WTC11 (cell line): ENCODE measurements at regions not wholly inside any gene's neighbourhood (a gene's known extent, or its start where the extent isn't known, plus 50 kb on each side); places are given as distances from the start of the nearest gene placed in this dataset.

Experiments
- ATAC-seq: fragments of 200-7000 bp; cut with Tn5 transposase; 2 replicates; pipeline ENCODE4 v1.10.0; 2021; ENCODE audit warnings: mild to moderate bottlenecking, moderate library complexity
- CTCF ChIA-PET: fragments of 300-600 bp; sonication (Branson Sonifier 250); formaldehyde crosslinking; loops from one replicate; lab custom pipeline; 2021; ENCODE audit warnings: antibody characterized with exemption; lab: Charles Lee
- POLR2A ChIA-PET: fragments of 350-600 bp; sonication (Branson Sonifier 250); formaldehyde crosslinking; loops from one replicate; lab custom pipeline; 2021; ENCODE audit warnings: antibody characterized with exemption; lab: Charles Lee
- DNase-seq: peaks from one replicate; pipeline ENCODE4 v3.0.0; 2021; ENCODE audit warnings: low spot score
- H3K27ac Mint-ChIP-seq: 2 replicates; pipeline ENCODE4 v1.8.0; 2021; ENCODE audit warnings: mixed read lengths
- H3K27me3 Mint-ChIP-seq: 2 replicates; pipeline ENCODE4 v1.8.0; 2021; ENCODE audit warnings: low read depth, mild to moderate bottlenecking, moderate library complexity, mixed read lengths
- H3K36me3 Mint-ChIP-seq: 2 replicates; pipeline ENCODE4 v1.8.0; 2021; ENCODE audit warnings: mixed read lengths
- H3K4me1 Mint-ChIP-seq: 2 replicates; pipeline ENCODE4 v1.8.0; 2022; ENCODE audit warnings: mixed read lengths
- H3K4me3 Mint-ChIP-seq: 2 replicates; pipeline ENCODE4 v1.8.0; 2021; ENCODE audit warnings: mild to moderate bottlenecking, moderate library complexity, mixed read lengths
- H3K9me3 Mint-ChIP-seq: 2 replicates; pipeline ENCODE4 v1.8.0; 2021; ENCODE audit warnings: mixed read lengths
- ARID4B ChIP-seq: sonication (generic); formaldehyde crosslinking; IDR thresholded peaks from 2 replicates; pipeline ENCODE4 v1.8.0; 2023; ENCODE audit warnings: missing genetic modification reagents, mild to moderate bottlenecking, borderline replicate concordance
- CBFB ChIP-seq: sonication (generic); formaldehyde crosslinking; IDR thresholded peaks from 2 replicates; pipeline ENCODE4 v1.8.1; 2022; ENCODE audit warnings: mild to moderate bottlenecking, low read depth, missing genetic modification reagents
- E2F5 ChIP-seq: sonication (generic); formaldehyde crosslinking; IDR thresholded peaks from 2 replicates; pipeline ENCODE4 v1.8.1; 2022; ENCODE audit warnings: mild to moderate bottlenecking, moderate library complexity, missing genetic modification reagents
- FOXJ3 ChIP-seq: sonication (generic); formaldehyde crosslinking; IDR thresholded peaks from 2 replicates; pipeline ENCODE4 v1.9.0; 2021; ENCODE audit warnings: missing genetic modification reagents, mild to moderate bottlenecking, borderline replicate concordance
- FOXP1 ChIP-seq: sonication (generic); formaldehyde crosslinking; IDR thresholded peaks from 2 replicates; pipeline ENCODE4 v1.8.0; 2022; ENCODE audit warnings: missing genetic modification reagents, mild to moderate bottlenecking, moderate library complexity, borderline replicate concordance
- GTF2I ChIP-seq: fragments of 250-450 bp; sonication (Bioruptor Pico); conservative IDR thresholded peaks from 2 replicates; pipeline ENCODE4 v1.4.0; 2021; ENCODE audit warnings: mild to moderate bottlenecking
- HMGXB4 ChIP-seq: sonication (generic); formaldehyde crosslinking; IDR thresholded peaks from 2 replicates; pipeline ENCODE4 v1.8.1; 2023; ENCODE audit warnings: mild to moderate bottlenecking, moderate library complexity, missing genetic modification reagents
- JUN ChIP-seq: sonication (generic); formaldehyde crosslinking; IDR thresholded peaks from 2 replicates; pipeline ENCODE4 v1.8.0; 2023; ENCODE audit warnings: mild to moderate bottlenecking, missing genetic modification reagents
- MLX ChIP-seq: sonication (generic); formaldehyde crosslinking; IDR thresholded peaks from 2 replicates; pipeline ENCODE4 v1.8.1; 2023; ENCODE audit warnings: mild to moderate bottlenecking, missing genetic modification reagents, moderate library complexity
- MXD4 ChIP-seq: fragments of 250-450 bp; sonication (Bioruptor Pico); IDR thresholded peaks from 2 replicates; pipeline ENCODE4 v1.8.0; 2021; ENCODE audit warnings: mild to moderate bottlenecking, moderate library complexity, borderline replicate concordance
- PRDM15 ChIP-seq: sonication (generic); formaldehyde crosslinking; IDR thresholded peaks from 2 replicates; pipeline ENCODE4 v1.8.0; 2022; ENCODE audit warnings: missing genetic modification reagents
- TCF7 ChIP-seq: sonication (generic); formaldehyde crosslinking; IDR thresholded peaks from 2 replicates; pipeline ENCODE4 v1.8.0; 2022; ENCODE audit warnings: mild to moderate bottlenecking, low read depth, missing genetic modification reagents, moderate library complexity
- TEAD4 ChIP-seq: sonication (generic); formaldehyde crosslinking; IDR thresholded peaks from 2 replicates; pipeline ENCODE4 v1.8.0; 2022; ENCODE audit warnings: mild to moderate bottlenecking, missing genetic modification reagents
- TP53 ChIP-seq: sonication (generic); formaldehyde crosslinking; IDR thresholded peaks from 2 replicates; pipeline ENCODE4 v1.8.1; 2023; ENCODE audit warnings: mild to moderate bottlenecking, missing genetic modification reagents
- ZMAT4 ChIP-seq: fragments of 250-450 bp; sonication (Bioruptor Pico); IDR thresholded peaks from 2 replicates; pipeline ENCODE4 v1.9.0; 2021; ENCODE audit warnings: mild to moderate bottlenecking
- ZNF138 ChIP-seq: sonication (generic); formaldehyde crosslinking; conservative IDR thresholded peaks from 2 replicates; pipeline ENCODE4 v1.8.1; 2022; ENCODE audit warnings: mild to moderate bottlenecking, moderate library complexity, missing genetic modification reagents
- ZNF263 ChIP-seq: sonication (generic); formaldehyde crosslinking; IDR thresholded peaks from 2 replicates; pipeline ENCODE4 v1.8.1; 2022; ENCODE audit warnings: low read depth, mild to moderate bottlenecking, moderate library complexity, missing genetic modification reagents
- ZNF317 ChIP-seq: sonication (generic); formaldehyde crosslinking; IDR thresholded peaks from 2 replicates; pipeline ENCODE4 v1.8.1; 2023; ENCODE audit warnings: low read depth, mild to moderate bottlenecking, moderate library complexity, missing genetic modification reagents, borderline replicate concordance
- ZNF671 ChIP-seq: fragments of 250-450 bp; sonication (Bioruptor Pico); IDR thresholded peaks from 2 replicates; pipeline ENCODE4 v1.8.0; 2021; ENCODE audit warnings: mild to moderate bottlenecking

- CTCF ChIA-PET, result no interaction called here
- Mint-ChIP-seq H3K36me3 (no peaks in the 10 kb centered on the region), H3K4me1 (0 out of 2 replicates have a peak, but pooled peaks cover 3% of the 10 kb centered on the region), H3K27ac (no peak overlapping the region), H3K4me3 (no peak overlapping the region), H3K27me3 (peaks cover 2% of the 10 kb centered on the region; the same call in 1 of the 2 replicates), H3K9me3 (peaks cover 25% of the 10 kb centered on the region)
- POLR2A ChIA-PET, result no interaction called here
- no peak for TF ChIP-seq GTF2I (CRISPR knock-in tag)
- DNase-seq, result no peak
- ATAC-seq, result no peak
These were observed 186.5 kb downstream of the KIF18A start for GRCh38 chr11:27921472-27921871.

GRCh38 chr11:27916541-27917100 lies 191.3 kb downstream of the KIF18A start:
- Mint-ChIP-seq H3K4me3 (no peak overlapping the region), H3K27ac (no peak overlapping the region), H3K27me3 (peaks cover 2% of the 10 kb centered on the region), H3K36me3 (no peaks in the 10 kb centered on the region), H3K9me3 (peaks cover 6% of the 10 kb centered on the region), H3K4me1 (0 out of 2 replicates have a peak, but pooled peaks cover 3% of the 10 kb centered on the region)
- ChIA-PET POLR2A (no interaction called here), CTCF (no interaction called here)
- ATAC-seq (no peak), DNase-seq (no peak)
- no peak for TF ChIP-seq TEAD4 (CRISPR knock-in tag)
- no peak for TF ChIP-seq ZNF138
- no peak for TF ChIP-seq TP53
- no peak for TF ChIP-seq FOXJ3 (CRISPR knock-in tag)
- TF ChIP-seq MLX (CRISPR knock-in tag), result no peak
- TF ChIP-seq ARID4B (CRISPR knock-in tag), result no peak
- no peak for TF ChIP-seq MXD4 (CRISPR knock-in tag)
- TF ChIP-seq TCF7 (CRISPR knock-in tag), result no peak
- TF ChIP-seq ZNF671 (CRISPR knock-in tag), result no peak
- TF ChIP-seq E2F5, result no peak
- TF ChIP-seq HMGXB4, result no peak
- TF ChIP-seq ZNF263, result no peak
- TF ChIP-seq JUN (CRISPR knock-in tag), result no peak

- Mint-ChIP-seq H3K4me3 (no peak overlapping the region), H3K36me3 (no peaks in the 10 kb centered on the region), H3K9me3 (no peaks in the 10 kb centered on the region), H3K4me1 (0 out of 2 replicates have a peak, but pooled peaks cover 3% of the 10 kb centered on the region), H3K27me3 (peaks cover 2% of the 10 kb centered on the region), H3K27ac (no peak overlapping the region)
- ChIA-PET POLR2A (no interaction called here), CTCF (no interaction called here)
- DNase-seq, result no peak
- ATAC-seq, result no peak
- TF ChIP-seq TCF7 (CRISPR knock-in tag) (no peak), CBFB (no peak), PRDM15 (no peak), ZMAT4 (no peak), HMGXB4 (no peak), FOXP1 (CRISPR knock-in tag) (no peak), ZNF317 (CRISPR knock-in tag) (no peak)
These were observed 193.9 kb downstream of the KIF18A start for GRCh38 chr11:27914080-27914479.
